ENCODE measurements at regions not wholly inside any gene's neighbourhood (a gene's known extent, or its start where the extent isn't known, plus 50 kb on each side); places are given as distances from the start of the nearest gene placed in this dataset.

- no peak for TF ChIP-seq ZBTB7A (IDR thresholded peaks at IDR 0.05; ENCODE audit: low read depth)
- TF ChIP-seq MAX (IDR thresholded peaks at IDR 0.05): no peak
- no peak for TF ChIP-seq EP300 (IDR thresholded peaks at IDR 0.05; ENCODE audit: borderline replicate concordance)
- TF ChIP-seq YY1 (IDR thresholded peaks at IDR 0.05; ENCODE audit: low read depth): no peak
- no peak for TF ChIP-seq TEAD4 (IDR thresholded peaks at IDR 0.05)
- TF ChIP-seq FOXM1 (IDR thresholded peaks at IDR 0.05; ENCODE audit: borderline replicate concordance, low read depth): no peak
- TF ChIP-seq EGR1 (IDR thresholded peaks at IDR 0.05): no peak
- no peak for TF ChIP-seq TAF1 (IDR thresholded peaks at IDR 0.05; ENCODE audit: low read depth)
- no peak for TF ChIP-seq NFIC (IDR thresholded peaks at IDR 0.05)
- TF ChIP-seq CREB1 (IDR thresholded peaks at IDR 0.05; ENCODE audit: low read depth): no peak
- TF ChIP-seq, protein P1, sequence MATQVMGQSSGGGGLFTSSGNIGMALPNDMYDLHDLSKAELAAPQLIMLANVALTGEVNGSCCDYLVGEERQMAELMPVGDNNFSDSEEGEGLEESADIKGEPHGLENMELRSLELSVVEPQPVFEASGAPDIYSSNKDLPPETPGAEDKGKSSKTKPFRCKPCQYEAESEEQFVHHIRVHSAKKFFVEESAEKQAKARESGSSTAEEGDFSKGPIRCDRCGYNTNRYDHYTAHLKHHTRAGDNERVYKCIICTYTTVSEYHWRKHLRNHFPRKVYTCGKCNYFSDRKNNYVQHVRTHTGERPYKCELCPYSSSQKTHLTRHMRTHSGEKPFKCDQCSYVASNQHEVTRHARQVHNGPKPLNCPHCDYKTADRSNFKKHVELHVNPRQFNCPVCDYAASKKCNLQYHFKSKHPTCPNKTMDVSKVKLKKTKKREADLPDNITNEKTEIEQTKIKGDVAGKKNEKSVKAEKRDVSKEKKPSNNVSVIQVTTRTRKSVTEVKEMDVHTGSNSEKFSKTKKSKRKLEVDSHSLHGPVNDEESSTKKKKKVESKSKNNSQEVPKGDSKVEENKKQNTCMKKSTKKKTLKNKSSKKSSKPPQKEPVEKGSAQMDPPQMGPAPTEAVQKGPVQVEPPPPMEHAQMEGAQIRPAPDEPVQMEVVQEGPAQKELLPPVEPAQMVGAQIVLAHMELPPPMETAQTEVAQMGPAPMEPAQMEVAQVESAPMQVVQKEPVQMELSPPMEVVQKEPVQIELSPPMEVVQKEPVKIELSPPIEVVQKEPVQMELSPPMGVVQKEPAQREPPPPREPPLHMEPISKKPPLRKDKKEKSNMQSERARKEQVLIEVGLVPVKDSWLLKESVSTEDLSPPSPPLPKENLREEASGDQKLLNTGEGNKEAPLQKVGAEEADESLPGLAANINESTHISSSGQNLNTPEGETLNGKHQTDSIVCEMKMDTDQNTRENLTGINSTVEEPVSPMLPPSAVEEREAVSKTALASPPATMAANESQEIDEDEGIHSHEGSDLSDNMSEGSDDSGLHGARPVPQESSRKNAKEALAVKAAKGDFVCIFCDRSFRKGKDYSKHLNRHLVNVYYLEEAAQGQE (IDR thresholded peaks at IDR 0.05; ENCODE audit: low read depth): no peak
- TF ChIP-seq CEBPB (IDR thresholded peaks at IDR 0.05): no peak
- no peak for TF ChIP-seq RAD21 (IDR thresholded peaks at IDR 0.05; ENCODE audit: low read depth)
- TF ChIP-seq TCF12 (IDR thresholded peaks at IDR 0.05; ENCODE audit: low read depth): no peak
Observed at GRCh38 chr10:23717913-23718312, 279.0 kb downstream of the OTUD1 start.

Measured in Ishikawa (cell line).